PC-9 (cell line): ENCODE measurements at regions not wholly inside any gene's neighbourhood (a gene's known extent, or its start where the extent isn't known, plus 50 kb on each side); places are given as distances from the start of the nearest gene placed in this dataset.

ENCODE experiments used
- BruUV-seq: library from RNA; stranded (reverse); fragments of 400-500 nt; replicated peaks from 2 replicates; lab custom pipeline; 2021; lab: Mats Ljungman, UMichigan
- CTCF ChIA-PET: fragments of 300-600 bp; sonication (Branson Sonifier 250); formaldehyde crosslinking; loops from one replicate; lab custom pipeline; 2022; ENCODE audit warnings: antibody characterized with exemption; lab: Charles Lee
- POLR2A ChIA-PET: fragments of 300-600 bp; sonication (Branson Sonifier 250); formaldehyde crosslinking; loops from one replicate; lab custom pipeline; 2022; ENCODE audit warnings: antibody characterized with exemption; ENCODE audit not compliant: unreplicated experiment; lab: Charles Lee
- DNase-seq, 2 experiments: peaks; one replicate each; pipeline versions ENCODE4 v3.0.0 to v3.0.0-alpha.2; 2015 to 2022; ENCODE audit warnings: mixed read lengths in 1 of 2
- H2AFZ ChIP-seq: fragments of 200-600 bp; sonication (generic); 2 replicates; pipeline ENCODE4 v1.8.1; 2017; ENCODE audit warnings: antibody characterized with exemption
- H3F3A ChIP-seq: fragments of 200-600 bp; sonication (generic); 2 replicates; pipeline ENCODE4 v1.8.1; 2017; ENCODE audit warnings: antibody characterized with exemption, mild to moderate bottlenecking, low read depth; ENCODE audit not compliant: insufficient read depth
- H3K27ac ChIP-seq: fragments of 200-600 bp; sonication (generic); 2 replicates; pipeline ENCODE4 v1.6.1; 2016; ENCODE audit warnings: mixed run types
- H3K27me3 ChIP-seq: fragments of 200-600 bp; sonication (generic); 2 replicates; pipeline ENCODE4 v1.6.1; 2016; ENCODE audit warnings: low read depth, mixed run types; ENCODE audit not compliant: insufficient read depth
- H3K36me3 ChIP-seq: fragments of 200-600 bp; sonication (generic); 2 replicates; pipeline ENCODE4 v1.6.1; 2016; ENCODE audit warnings: low read depth, mixed run types
- H3K4me1 ChIP-seq: fragments of 200-600 bp; sonication (generic); replicated peaks from 2 replicates; pipeline ENCODE4 v1.6.1; 2016; ENCODE audit warnings: mixed run types; ENCODE audit not compliant: insufficient read depth
- H3K4me2 ChIP-seq: fragments of 200-600 bp; sonication (generic); 2 replicates; pipeline ENCODE4 v1.6.1; 2017; ENCODE audit warnings: mixed run types
- H3K4me3 ChIP-seq: fragments of 200-600 bp; sonication (generic); 2 replicates; pipeline ENCODE4 v1.6.1; 2016; ENCODE audit warnings: mixed run types
- H3K79me2 ChIP-seq: fragments of 200-600 bp; sonication (generic); 2 replicates; pipeline ENCODE4 v1.6.1; 2017; ENCODE audit warnings: low read depth, mixed run types
- H3K9me2 ChIP-seq: fragments of 200-600 bp; sonication (generic); 2 replicates; pipeline ENCODE4 v1.8.1; 2017; ENCODE audit warnings: mild to moderate bottlenecking; ENCODE audit not compliant: insufficient read depth
- H3K9me3 ChIP-seq: fragments of 200-600 bp; sonication (generic); 2 replicates; pipeline ENCODE4 v1.8.1; 2016; ENCODE audit warnings: low read depth; ENCODE audit not compliant: insufficient read depth
- H4K20me1 ChIP-seq: fragments of 200-600 bp; sonication (generic); 2 replicates; pipeline ENCODE4 v1.8.1; 2017; ENCODE audit not compliant: insufficient read depth
- EZH2 ChIP-seq: fragments of 200-600 bp; sonication (generic); IDR thresholded peaks from 2 replicates; pipeline ENCODE4 v1.8.0; 2017; ENCODE audit warnings: antibody characterized with exemption, low read depth
- intact Hi-C: fragments of 100-400 bp; cut with micrococcal nuclease; formaldehyde crosslinking; loops from one replicate; pipeline ENCODE4 v1.10.0; 2022; ENCODE audit not compliant: unreplicated experiment
- TF ChIP-seq, protein P1 (sequence below): fragments of 200-600 bp; sonication (generic); conservative IDR thresholded peaks from 2 replicates; pipeline ENCODE4 v1.6.1; 2017; ENCODE audit warnings: mixed run types, antibody characterized with exemption, mild to moderate bottlenecking, moderate library complexity

DNA sequence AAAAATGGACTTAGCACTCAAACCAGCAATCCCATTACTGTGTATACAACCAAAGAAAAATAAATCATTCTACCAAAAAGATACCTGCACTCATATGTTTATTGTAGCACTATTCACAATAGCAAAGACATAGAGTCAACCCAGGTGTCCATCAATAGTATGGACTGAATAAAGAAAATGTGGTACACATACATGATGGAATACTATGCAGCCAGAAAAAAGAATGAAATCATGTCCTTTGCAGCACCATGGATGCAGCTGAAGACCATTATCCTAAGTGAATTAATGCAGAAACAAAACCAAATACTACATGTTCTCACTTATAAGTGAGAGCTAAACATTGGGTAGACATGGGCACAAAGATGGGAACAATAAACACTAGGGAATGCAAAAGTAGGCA lies 236.8 kb upstream of the POU5F2 start:
- Histone ChIP-seq H3K27ac (no peak overlapping the region), H3F3A (no peaks in the 10 kb centered on the region), H3K79me2 (no peaks in the 10 kb centered on the region), H3K36me3 (no peaks in the 10 kb centered on the region), H3K4me1 (no peaks in the 10 kb centered on the region), H3K9me3 (no peaks in the 10 kb centered on the region; the same call in 1 of the 2 replicates), H2AFZ (no peak overlapping the region), H3K4me2 (no peak overlapping the region), H3K9me2 (no peaks in the 10 kb centered on the region), H4K20me1 (no peaks in the 10 kb centered on the region), H3K4me3 (no peak overlapping the region), H3K27me3 (no peaks in the 10 kb centered on the region)
- no TSS peak for BruUV-seq
- no peak for DNase-seq
- POLR2A ChIA-PET: no interaction called here
- TF ChIP-seq EZH2: no peak
- TF ChIP-seq, protein P1, sequence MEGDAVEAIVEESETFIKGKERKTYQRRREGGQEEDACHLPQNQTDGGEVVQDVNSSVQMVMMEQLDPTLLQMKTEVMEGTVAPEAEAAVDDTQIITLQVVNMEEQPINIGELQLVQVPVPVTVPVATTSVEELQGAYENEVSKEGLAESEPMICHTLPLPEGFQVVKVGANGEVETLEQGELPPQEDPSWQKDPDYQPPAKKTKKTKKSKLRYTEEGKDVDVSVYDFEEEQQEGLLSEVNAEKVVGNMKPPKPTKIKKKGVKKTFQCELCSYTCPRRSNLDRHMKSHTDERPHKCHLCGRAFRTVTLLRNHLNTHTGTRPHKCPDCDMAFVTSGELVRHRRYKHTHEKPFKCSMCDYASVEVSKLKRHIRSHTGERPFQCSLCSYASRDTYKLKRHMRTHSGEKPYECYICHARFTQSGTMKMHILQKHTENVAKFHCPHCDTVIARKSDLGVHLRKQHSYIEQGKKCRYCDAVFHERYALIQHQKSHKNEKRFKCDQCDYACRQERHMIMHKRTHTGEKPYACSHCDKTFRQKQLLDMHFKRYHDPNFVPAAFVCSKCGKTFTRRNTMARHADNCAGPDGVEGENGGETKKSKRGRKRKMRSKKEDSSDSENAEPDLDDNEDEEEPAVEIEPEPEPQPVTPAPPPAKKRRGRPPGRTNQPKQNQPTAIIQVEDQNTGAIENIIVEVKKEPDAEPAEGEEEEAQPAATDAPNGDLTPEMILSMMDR: no peak
- CTCF ChIA-PET: no interaction called here
- intact Hi-C loops: no loop called here

DNA sequence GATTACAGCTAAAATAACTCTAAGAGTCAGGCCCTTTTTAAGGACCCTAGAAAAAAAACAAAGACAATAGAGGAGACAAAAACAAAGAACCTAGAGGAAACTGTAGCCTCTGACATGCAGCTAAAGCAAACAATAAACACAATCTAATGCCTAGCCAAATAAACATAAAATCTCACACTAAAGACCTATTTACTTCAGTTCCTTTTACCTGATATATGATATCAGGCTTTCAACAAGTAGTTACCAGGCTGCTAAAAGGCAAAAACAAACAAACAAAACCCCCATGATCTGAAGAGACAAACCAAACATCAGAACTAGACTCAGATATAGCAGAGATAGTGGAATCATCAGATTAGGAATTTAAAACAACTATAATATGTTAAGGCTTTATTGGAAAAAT lies 226.5 kb upstream of the POU5F2 start:
- no TSS peak for BruUV-seq
- Histone ChIP-seq H3K4me3 (no peak overlapping the region), H3K27me3 (no peaks in the 10 kb centered on the region), H3K9me3 (no peaks in the 10 kb centered on the region), H3K27ac (no peak overlapping the region), H3K9me2 (no peaks in the 10 kb centered on the region), H3K4me1 (no peaks in the 10 kb centered on the region), H4K20me1 (no peaks in the 10 kb centered on the region; the same call in 1 of the 2 replicates), H3K79me2 (no peaks in the 10 kb centered on the region), H3K36me3 (no peaks in the 10 kb centered on the region), H2AFZ (no peak overlapping the region), H3F3A (no peaks in the 10 kb centered on the region), H3K4me2 (no peak overlapping the region)
- intact Hi-C loops: no loop called here
- CTCF ChIA-PET: no interaction called here
- DNase-seq: no peak
- TF ChIP-seq, protein P1: no peak
- no peak for TF ChIP-seq EZH2
- POLR2A ChIA-PET: no interaction called here

DNA sequence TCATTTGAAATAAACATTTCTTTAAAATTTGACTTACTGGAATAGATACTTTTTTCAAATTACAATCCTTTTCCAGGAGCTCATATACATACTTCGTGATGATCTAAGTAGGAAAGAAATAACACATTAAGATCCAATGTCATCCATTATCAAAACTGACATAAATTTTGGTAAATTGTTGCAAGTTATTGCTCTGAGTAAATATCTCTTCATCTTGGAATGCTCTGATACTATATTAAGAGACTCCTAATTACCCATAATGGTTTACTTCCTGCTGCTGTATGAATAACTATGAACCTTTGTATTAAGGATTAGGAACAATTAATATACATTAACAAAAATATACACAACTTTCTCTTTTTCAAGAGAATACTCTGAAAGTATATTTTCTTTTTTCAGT lies 223.0 kb upstream of the POU5F2 start:
- CTCF ChIA-PET: no interaction called here
- intact Hi-C loops: no loop called here

More for the DNA sequence above, 223.0 kb upstream of the POU5F2 start:
- no peak for DNase-seq
- Histone ChIP-seq H3F3A (no peaks in the 10 kb centered on the region), H3K27me3 (no peaks in the 10 kb centered on the region), H2AFZ (no peak overlapping the region), H3K9me2 (no peaks in the 10 kb centered on the region), H3K36me3 (no peaks in the 10 kb centered on the region), H4K20me1 (no peaks in the 10 kb centered on the region), H3K4me2 (no peak overlapping the region), H3K79me2 (no peaks in the 10 kb centered on the region), H3K9me3 (no peaks in the 10 kb centered on the region), H3K4me1 (no peaks in the 10 kb centered on the region), H3K27ac (no peak overlapping the region), H3K4me3 (no peak overlapping the region)
- TF ChIP-seq, protein P1: no peak
- no peak for TF ChIP-seq EZH2
- BruUV-seq: no TSS peak
- POLR2A ChIA-PET: no interaction called here
